ENCODE measurements at regions not wholly inside any gene's neighbourhood (a gene's known extent, or its start where the extent isn't known, plus 50 kb on each side); places are given as distances from the start of the nearest gene placed in this dataset.

- WGBS, 3 donors = 33 to 50% (median 35%) methylated on average over 1 of the region's 1 CpG
- H3K4me1 ChIP-seq (ENCODE audit: control insufficient read depth in 3 of 3, insufficient read depth in 2 of 3, low read depth in 1 of 3, low read length in 2 of 3) = no peaks in the 10 kb centered on the region
- no peak for DNase-seq
- no peaks in the 10 kb centered on the region for H3K36me3 ChIP-seq (ENCODE audit: control insufficient read depth in 3 of 3, insufficient read depth in 2 of 3, low read depth in 1 of 3, low read length in 3 of 3)
- H3K27ac ChIP-seq (ENCODE audit: low read depth in 1 of 3, low read length in 2 of 3) = no peak overlapping the region
- no peak for FAIRE-seq
- no peaks in the 10 kb centered on the region for H3K27me3 ChIP-seq (ENCODE audit: control insufficient read depth in 3 of 3, insufficient read depth in 3 of 3, low read length in 3 of 3)
- H3K9me3 ChIP-seq (ENCODE audit: control insufficient read depth in 2 of 2, insufficient read depth in 1 of 2, low read depth in 1 of 2, low read length in 1 of 2) = no peaks in the 10 kb centered on the region
- no peak overlapping the region for H3K4me3 ChIP-seq (ENCODE audit: low read depth in 1 of 3, low read length in 3 of 3)
Measured at GRCh38 chr16:6827931-6828330, 504.7 kb upstream of the RBFOX1 start.

GRCh38 chr16:6827267-6827666, 505.4 kb upstream of the RBFOX1 start:
- Histone ChIP-seq H3K9me3 (ENCODE audit: control insufficient read depth in 2 of 2, insufficient read depth in 1 of 2, low read depth in 1 of 2, low read length in 1 of 2) (no peaks in the 10 kb centered on the region), H3K4me1 (ENCODE audit: control insufficient read depth in 3 of 3, insufficient read depth in 2 of 3, low read depth in 1 of 3, low read length in 2 of 3) (no peaks in the 10 kb centered on the region), H3K36me3 (ENCODE audit: control insufficient read depth in 3 of 3, insufficient read depth in 2 of 3, low read depth in 1 of 3, low read length in 3 of 3) (no peaks in the 10 kb centered on the region), H3K27me3 (ENCODE audit: control insufficient read depth in 3 of 3, insufficient read depth in 3 of 3, low read length in 3 of 3) (no peaks in the 10 kb centered on the region), H3K4me3 (ENCODE audit: low read depth in 1 of 3, low read length in 3 of 3) (no peak overlapping the region), H3K27ac (ENCODE audit: low read depth in 1 of 3, low read length in 2 of 3) (no peak overlapping the region)
- WGBS, 3 donors = 28 to 63% (median 42%) methylated on average over 4 of the region's 4 CpGs
- DNase-seq (no peak), FAIRE-seq (no peak)

- Histone ChIP-seq H3K36me3 (ENCODE audit: control insufficient read depth in 3 of 3, insufficient read depth in 2 of 3, low read depth in 1 of 3, low read length in 3 of 3) (no peaks in the 10 kb centered on the region), H3K9me3 (ENCODE audit: control insufficient read depth in 2 of 2, insufficient read depth in 1 of 2, low read depth in 1 of 2, low read length in 1 of 2) (no peaks in the 10 kb centered on the region), H3K4me3 (ENCODE audit: low read depth in 1 of 3, low read length in 3 of 3) (no peak overlapping the region), H3K27ac (ENCODE audit: low read depth in 1 of 3, low read length in 2 of 3) (no peak overlapping the region), H3K27me3 (ENCODE audit: control insufficient read depth in 3 of 3, insufficient read depth in 3 of 3, low read length in 3 of 3) (no peaks in the 10 kb centered on the region), H3K4me1 (ENCODE audit: control insufficient read depth in 3 of 3, insufficient read depth in 2 of 3, low read depth in 1 of 3, low read length in 2 of 3) (no peaks in the 10 kb centered on the region)
- FAIRE-seq = no peak
- no peak for DNase-seq
- WGBS, 3 donors = 69 to 86% (median 83%) methylated on average over 4 of the region's 4 CpGs
Measured at GRCh38 chr16:6822041-6822440, 510.6 kb upstream of the RBFOX1 start.

GRCh38 chr16:6804461-6804860, 528.2 kb upstream of the RBFOX1 start:
- no peaks in the 10 kb centered on the region for H3K9me3 ChIP-seq (ENCODE audit: control insufficient read depth in 2 of 2, insufficient read depth in 1 of 2, low read depth in 1 of 2, low read length in 1 of 2)
- FAIRE-seq (no peak), DNase-seq (no peak)
- H3K36me3 ChIP-seq (ENCODE audit: control insufficient read depth in 3 of 3, insufficient read depth in 2 of 3, low read depth in 1 of 3, low read length in 3 of 3) = no peaks in the 10 kb centered on the region
- WGBS, 3 donors = 62 to 75% (median 72%) methylated on average over 3 of the region's 3 CpGs
- H3K4me3 ChIP-seq (ENCODE audit: low read depth in 1 of 3, low read length in 3 of 3) = no peak overlapping the region
- H3K27ac ChIP-seq (ENCODE audit: low read depth in 1 of 3, low read length in 2 of 3) = no peak overlapping the region
- no peaks in the 10 kb centered on the region for H3K27me3 ChIP-seq (ENCODE audit: control insufficient read depth in 3 of 3, insufficient read depth in 3 of 3, low read length in 3 of 3)
- H3K4me1 ChIP-seq (ENCODE audit: control insufficient read depth in 3 of 3, insufficient read depth in 2 of 3, low read depth in 1 of 3, low read length in 2 of 3) = no peaks in the 10 kb centered on the region

GRCh38 chr16:6803176-6803575, 529.5 kb upstream of the RBFOX1 start:
- Histone ChIP-seq H3K4me3 (ENCODE audit: low read depth in 1 of 3, low read length in 3 of 3) (no peak overlapping the region), H3K4me1 (ENCODE audit: control insufficient read depth in 3 of 3, insufficient read depth in 2 of 3, low read depth in 1 of 3, low read length in 2 of 3) (no peaks in the 10 kb centered on the region), H3K36me3 (ENCODE audit: control insufficient read depth in 3 of 3, insufficient read depth in 2 of 3, low read depth in 1 of 3, low read length in 3 of 3) (no peaks in the 10 kb centered on the region), H3K27ac (ENCODE audit: low read depth in 1 of 3, low read length in 2 of 3) (no peak overlapping the region), H3K27me3 (ENCODE audit: control insufficient read depth in 3 of 3, insufficient read depth in 3 of 3, low read length in 3 of 3) (no peaks in the 10 kb centered on the region), H3K9me3 (ENCODE audit: control insufficient read depth in 2 of 2, insufficient read depth in 1 of 2, low read depth in 1 of 2, low read length in 1 of 2) (no peaks in the 10 kb centered on the region)
- 33 to 46% (median 39%) methylated on average over 3 of the region's 3 CpGs for WGBS, 3 donors
- DNase-seq (no peak), FAIRE-seq (no peak)

GRCh38 chr16:6797223-6797622, 535.4 kb upstream of the RBFOX1 start:
- FAIRE-seq = no peak
- Histone ChIP-seq H3K4me3 (ENCODE audit: low read depth in 1 of 3, low read length in 3 of 3) (no peak overlapping the region), H3K9me3 (ENCODE audit: control insufficient read depth in 2 of 2, insufficient read depth in 1 of 2, low read depth in 1 of 2, low read length in 1 of 2) (no peaks in the 10 kb centered on the region), H3K36me3 (ENCODE audit: control insufficient read depth in 3 of 3, insufficient read depth in 2 of 3, low read depth in 1 of 3, low read length in 3 of 3) (no peaks in the 10 kb centered on the region), H3K4me1 (ENCODE audit: control insufficient read depth in 3 of 3, insufficient read depth in 2 of 3, low read depth in 1 of 3, low read length in 2 of 3) (no peaks in the 10 kb centered on the region), H3K27me3 (ENCODE audit: control insufficient read depth in 3 of 3, insufficient read depth in 3 of 3, low read length in 3 of 3) (no peaks in the 10 kb centered on the region), H3K27ac (ENCODE audit: low read depth in 1 of 3, low read length in 2 of 3) (no peak overlapping the region)
- 20 to 36% (median 34%) methylated on average over 6 of the region's 6 CpGs for WGBS, 3 donors
- DNase-seq = no peak

- FAIRE-seq = no peak
- Histone ChIP-seq H3K36me3 (ENCODE audit: control insufficient read depth in 3 of 3, insufficient read depth in 2 of 3, low read depth in 1 of 3, low read length in 3 of 3) (no peaks in the 10 kb centered on the region), H3K27ac (ENCODE audit: low read depth in 1 of 3, low read length in 2 of 3) (no peak overlapping the region), H3K27me3 (ENCODE audit: control insufficient read depth in 3 of 3, insufficient read depth in 3 of 3, low read length in 3 of 3) (no peaks in the 10 kb centered on the region), H3K4me1 (ENCODE audit: control insufficient read depth in 3 of 3, insufficient read depth in 2 of 3, low read depth in 1 of 3, low read length in 2 of 3) (no peaks in the 10 kb centered on the region), H3K4me3 (ENCODE audit: low read depth in 1 of 3, low read length in 3 of 3) (no peak overlapping the region), H3K9me3 (ENCODE audit: control insufficient read depth in 2 of 2, insufficient read depth in 1 of 2, low read depth in 1 of 2, low read length in 1 of 2) (no peaks in the 10 kb centered on the region)
- DNase-seq = peak; percentile 3 to 5
Measured at GRCh38 chr16:6777624-6778023, 555.0 kb upstream of the RBFOX1 start.

GRCh38 chr16:6775712-6776111, 556.9 kb upstream of the RBFOX1 start:
- Histone ChIP-seq H3K27me3 (ENCODE audit: control insufficient read depth in 3 of 3, insufficient read depth in 3 of 3, low read length in 3 of 3) (no peaks in the 10 kb centered on the region), H3K4me1 (ENCODE audit: control insufficient read depth in 3 of 3, insufficient read depth in 2 of 3, low read depth in 1 of 3, low read length in 2 of 3) (no peaks in the 10 kb centered on the region), H3K9me3 (ENCODE audit: control insufficient read depth in 2 of 2, insufficient read depth in 1 of 2, low read depth in 1 of 2, low read length in 1 of 2) (no peaks in the 10 kb centered on the region), H3K4me3 (ENCODE audit: low read depth in 1 of 3, low read length in 3 of 3) (no peak overlapping the region), H3K36me3 (ENCODE audit: control insufficient read depth in 3 of 3, insufficient read depth in 2 of 3, low read depth in 1 of 3, low read length in 3 of 3) (no peaks in the 10 kb centered on the region), H3K27ac (ENCODE audit: low read depth in 1 of 3, low read length in 2 of 3) (no peak overlapping the region)
- FAIRE-seq (no peak), DNase-seq (no peak)
- 89 to 96% (median 93%) methylated on average over 7 of the region's 7 CpGs for WGBS, 3 donors

GRCh38 chr16:6771956-6772355, 560.7 kb upstream of the RBFOX1 start:
- 56 to 83% (median 62%) methylated on average over 4 of the region's 4 CpGs for WGBS, 3 donors
- Histone ChIP-seq H3K27ac (ENCODE audit: low read depth in 1 of 3, low read length in 2 of 3) (no peak overlapping the region), H3K36me3 (ENCODE audit: control insufficient read depth in 3 of 3, insufficient read depth in 2 of 3, low read depth in 1 of 3, low read length in 3 of 3) (no peaks in the 10 kb centered on the region), H3K9me3 (ENCODE audit: control insufficient read depth in 2 of 2, insufficient read depth in 1 of 2, low read depth in 1 of 2, low read length in 1 of 2) (no peaks in the 10 kb centered on the region), H3K4me3 (ENCODE audit: low read depth in 1 of 3, low read length in 3 of 3) (no peak overlapping the region), H3K4me1 (ENCODE audit: control insufficient read depth in 3 of 3, insufficient read depth in 2 of 3, low read depth in 1 of 3, low read length in 2 of 3) (no peaks in the 10 kb centered on the region), H3K27me3 (ENCODE audit: control insufficient read depth in 3 of 3, insufficient read depth in 3 of 3, low read length in 3 of 3) (no peaks in the 10 kb centered on the region)
- no peak for FAIRE-seq
- no peak for DNase-seq

Measured in small intestine (tissue), 7 donors.